ENCODE measurements at regions not wholly inside any gene's neighbourhood (a gene's known extent, or its start where the extent isn't known, plus 50 kb on each side); places are given as distances from the start of the nearest gene placed in this dataset.

DNA sequence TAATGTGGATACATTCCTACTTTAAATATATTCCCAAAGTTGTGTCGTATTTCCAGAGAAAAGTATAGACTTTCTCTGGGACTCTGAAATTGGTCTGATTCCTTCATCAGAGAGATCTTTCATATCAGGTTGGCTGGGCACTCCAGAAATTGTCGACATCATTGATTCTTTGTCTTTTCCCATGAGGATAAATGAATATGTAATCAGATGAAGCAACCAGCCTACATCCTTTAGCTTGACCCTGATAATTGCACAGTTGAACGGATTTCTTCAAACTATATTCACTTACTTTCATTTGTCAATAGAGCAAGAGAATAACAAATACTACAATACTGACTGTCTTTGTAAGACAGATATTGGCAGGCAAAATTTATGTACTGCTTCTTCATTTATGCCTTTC is 680.2 kb upstream of the LRRTM4 start:
- no peak for TF ChIP-seq TP53 (CRISPR knock-in tag; IDR thresholded peaks at IDR 0.05)
- TF ChIP-seq IRF2 (CRISPR knock-in tag; IDR thresholded peaks at IDR 0.05; ENCODE audit: borderline replicate concordance, low read depth) = no peak
- TF ChIP-seq, protein P1, sequence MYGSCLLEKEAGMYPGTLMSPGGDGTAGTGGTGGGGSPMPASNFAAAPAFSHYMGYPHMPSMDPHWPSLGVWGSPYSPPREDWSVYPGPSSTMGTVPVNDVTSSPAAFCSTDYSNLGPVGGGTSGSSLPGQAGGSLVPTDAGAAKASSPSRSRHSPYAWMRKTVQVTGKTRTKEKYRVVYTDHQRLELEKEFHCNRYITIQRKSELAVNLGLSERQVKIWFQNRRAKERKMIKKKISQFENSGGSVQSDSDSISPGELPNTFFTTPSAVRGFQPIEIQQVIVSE (CRISPR knock-in tag; IDR thresholded peaks at IDR 0.05; ENCODE audit: borderline replicate concordance) = no peak
- TF ChIP-seq, protein P2, sequence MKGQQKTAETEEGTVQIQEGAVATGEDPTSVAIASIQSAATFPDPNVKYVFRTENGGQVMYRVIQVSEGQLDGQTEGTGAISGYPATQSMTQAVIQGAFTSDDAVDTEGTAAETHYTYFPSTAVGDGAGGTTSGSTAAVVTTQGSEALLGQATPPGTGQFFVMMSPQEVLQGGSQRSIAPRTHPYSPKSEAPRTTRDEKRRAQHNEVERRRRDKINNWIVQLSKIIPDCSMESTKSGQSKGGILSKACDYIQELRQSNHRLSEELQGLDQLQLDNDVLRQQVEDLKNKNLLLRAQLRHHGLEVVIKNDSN (CRISPR knock-in tag; IDR thresholded peaks at IDR 0.05) = no peak
- TF ChIP-seq TCF7 (CRISPR knock-in tag; IDR thresholded peaks at IDR 0.05; ENCODE audit: low read depth) = no peak
- TF ChIP-seq ESRRA (CRISPR knock-in tag; IDR thresholded peaks at IDR 0.05; ENCODE audit: borderline replicate concordance) = no peak
- TF ChIP-seq ZNF317 (CRISPR knock-in tag; IDR thresholded peaks at IDR 0.05; ENCODE audit: borderline replicate concordance, low read depth) = no peak
- no peak for TF ChIP-seq ZNF671 (CRISPR knock-in tag; IDR thresholded peaks at IDR 0.05)
- no peak for TF ChIP-seq ETV6 (CRISPR knock-in tag; IDR thresholded peaks at IDR 0.05)
- no peak for TF ChIP-seq ZBTB21 (CRISPR knock-in tag; IDR thresholded peaks at IDR 0.05; ENCODE audit: borderline replicate concordance)
- no peak for TF ChIP-seq CREB1 (CRISPR knock-in tag; IDR thresholded peaks at IDR 0.05)
- no peak for TF ChIP-seq ZNF219 (CRISPR knock-in tag; IDR thresholded peaks at IDR 0.05; ENCODE audit: borderline replicate concordance)
- TF ChIP-seq NR2C2 (CRISPR knock-in tag; IDR thresholded peaks at IDR 0.05) = no peak
- TF ChIP-seq OVOL2 (CRISPR knock-in tag; IDR thresholded peaks at IDR 0.05; ENCODE audit: borderline replicate concordance) = no peak
- TF ChIP-seq ELF4 (CRISPR knock-in tag; IDR thresholded peaks at IDR 0.05; ENCODE audit: low read depth) = no peak
- H3K36me3 Mint-ChIP-seq = no peaks in the 10 kb centered on the region
- ChIA-PET POLR2A (no interaction called here), CTCF (no interaction called here)
- H3K27ac Mint-ChIP-seq = no peak overlapping the region
- H3K4me1 Mint-ChIP-seq = no peaks in the 10 kb centered on the region
- no peaks in the 10 kb centered on the region for H3K27me3 Mint-ChIP-seq (ENCODE audit: low read depth)
- DNase-seq (ENCODE audit: low spot score) (no peak), ATAC-seq (no peak)
- no peaks in the 10 kb centered on the region for H3K9me3 Mint-ChIP-seq
- no peak overlapping the region for H3K4me3 Mint-ChIP-seq

DNA sequence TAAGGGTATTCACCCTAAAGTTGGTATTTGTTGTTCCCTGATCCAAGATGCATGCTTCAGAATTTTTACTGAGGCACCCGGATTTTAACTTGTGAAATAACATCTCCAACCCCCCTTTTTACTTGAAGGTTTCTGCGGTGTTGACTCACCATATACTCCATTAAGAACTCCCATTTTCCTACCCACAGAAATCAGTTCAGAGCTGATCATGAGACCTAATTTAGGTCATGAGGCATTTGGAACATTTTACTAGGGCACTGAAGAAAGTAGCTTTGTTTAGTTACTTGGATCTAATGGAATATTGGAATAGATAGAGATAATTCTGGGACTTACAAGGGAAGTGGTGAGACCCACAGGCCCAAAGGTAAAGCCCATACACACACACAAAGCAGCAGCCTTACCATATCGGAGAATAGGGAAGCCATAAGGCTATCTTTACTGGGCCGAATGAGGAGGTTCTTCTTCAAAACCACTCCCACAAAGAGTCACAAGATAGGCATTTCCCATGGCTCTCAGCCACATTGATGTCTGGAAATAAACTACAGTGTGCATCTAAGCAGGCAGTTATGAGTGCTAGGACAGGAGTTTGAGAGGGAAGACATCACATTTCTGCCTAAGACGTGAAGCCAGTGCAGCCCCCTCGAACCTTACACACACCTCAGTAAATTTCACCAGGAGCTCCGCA is 681.0 kb upstream of the LRRTM4 start:
- POLR2A ChIA-PET = interaction anchor here (0.6 kb wide), 1 partner anchor 767 kb away, joined by 3 read pairs; no protein-coding TSS in a partner anchor
- Mint-ChIP-seq H3K27ac (no peak overlapping the region), H3K4me3 (no peak overlapping the region), H3K4me1 (no peaks in the 10 kb centered on the region), H3K36me3 (no peaks in the 10 kb centered on the region), H3K27me3 (ENCODE audit: low read depth) (no peaks in the 10 kb centered on the region), H3K9me3 (no peaks in the 10 kb centered on the region)
- ATAC-seq (no peak), DNase-seq (ENCODE audit: low spot score) (no peak)
- CTCF ChIA-PET = no interaction called here
- TF ChIP-seq CREM (CRISPR knock-in tag; IDR thresholded peaks at IDR 0.05) (no peak), KAT7 (CRISPR knock-in tag; IDR thresholded peaks at IDR 0.05; ENCODE audit: borderline replicate concordance) (no peak), EMX1 (CRISPR knock-in tag; IDR thresholded peaks at IDR 0.05) (no peak), TP53 (CRISPR knock-in tag; IDR thresholded peaks at IDR 0.05) (no peak), MXD4 (CRISPR knock-in tag; IDR thresholded peaks at IDR 0.05; ENCODE audit: borderline replicate concordance) (no peak)
- TF ChIP-seq, protein P3, sequence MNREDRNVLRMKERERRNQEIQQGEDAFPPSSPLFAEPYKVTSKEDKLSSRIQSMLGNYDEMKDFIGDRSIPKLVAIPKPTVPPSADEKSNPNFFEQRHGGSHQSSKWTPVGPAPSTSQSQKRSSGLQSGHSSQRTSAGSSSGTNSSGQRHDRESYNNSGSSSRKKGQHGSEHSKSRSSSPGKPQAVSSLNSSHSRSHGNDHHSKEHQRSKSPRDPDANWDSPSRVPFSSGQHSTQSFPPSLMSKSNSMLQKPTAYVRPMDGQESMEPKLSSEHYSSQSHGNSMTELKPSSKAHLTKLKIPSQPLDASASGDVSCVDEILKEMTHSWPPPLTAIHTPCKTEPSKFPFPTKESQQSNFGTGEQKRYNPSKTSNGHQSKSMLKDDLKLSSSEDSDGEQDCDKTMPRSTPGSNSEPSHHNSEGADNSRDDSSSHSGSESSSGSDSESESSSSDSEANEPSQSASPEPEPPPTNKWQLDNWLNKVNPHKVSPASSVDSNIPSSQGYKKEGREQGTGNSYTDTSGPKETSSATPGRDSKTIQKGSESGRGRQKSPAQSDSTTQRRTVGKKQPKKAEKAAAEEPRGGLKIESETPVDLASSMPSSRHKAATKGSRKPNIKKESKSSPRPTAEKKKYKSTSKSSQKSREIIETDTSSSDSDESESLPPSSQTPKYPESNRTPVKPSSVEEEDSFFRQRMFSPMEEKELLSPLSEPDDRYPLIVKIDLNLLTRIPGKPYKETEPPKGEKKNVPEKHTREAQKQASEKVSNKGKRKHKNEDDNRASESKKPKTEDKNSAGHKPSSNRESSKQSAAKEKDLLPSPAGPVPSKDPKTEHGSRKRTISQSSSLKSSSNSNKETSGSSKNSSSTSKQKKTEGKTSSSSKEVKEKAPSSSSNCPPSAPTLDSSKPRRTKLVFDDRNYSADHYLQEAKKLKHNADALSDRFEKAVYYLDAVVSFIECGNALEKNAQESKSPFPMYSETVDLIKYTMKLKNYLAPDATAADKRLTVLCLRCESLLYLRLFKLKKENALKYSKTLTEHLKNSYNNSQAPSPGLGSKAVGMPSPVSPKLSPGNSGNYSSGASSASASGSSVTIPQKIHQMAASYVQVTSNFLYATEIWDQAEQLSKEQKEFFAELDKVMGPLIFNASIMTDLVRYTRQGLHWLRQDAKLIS (CRISPR knock-in tag; IDR thresholded peaks at IDR 0.05; ENCODE audit: borderline replicate concordance) = no peak
- TF ChIP-seq, protein P4, sequence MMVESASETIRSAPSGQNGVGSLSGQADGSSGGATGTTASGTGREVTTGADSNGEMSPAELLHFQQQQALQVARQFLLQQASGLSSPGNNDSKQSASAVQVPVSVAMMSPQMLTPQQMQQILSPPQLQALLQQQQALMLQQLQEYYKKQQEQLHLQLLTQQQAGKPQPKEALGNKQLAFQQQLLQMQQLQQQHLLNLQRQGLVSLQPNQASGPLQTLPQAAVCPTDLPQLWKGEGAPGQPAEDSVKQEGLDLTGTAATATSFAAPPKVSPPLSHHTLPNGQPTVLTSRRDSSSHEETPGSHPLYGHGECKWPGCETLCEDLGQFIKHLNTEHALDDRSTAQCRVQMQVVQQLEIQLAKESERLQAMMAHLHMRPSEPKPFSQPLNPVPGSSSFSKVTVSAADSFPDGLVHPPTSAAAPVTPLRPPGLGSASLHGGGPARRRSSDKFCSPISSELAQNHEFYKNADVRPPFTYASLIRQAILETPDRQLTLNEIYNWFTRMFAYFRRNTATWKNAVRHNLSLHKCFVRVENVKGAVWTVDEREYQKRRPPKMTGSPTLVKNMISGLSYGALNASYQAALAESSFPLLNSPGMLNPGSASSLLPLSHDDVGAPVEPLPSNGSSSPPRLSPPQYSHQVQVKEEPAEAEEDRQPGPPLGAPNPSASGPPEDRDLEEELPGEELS (CRISPR knock-in tag; IDR thresholded peaks at IDR 0.05) = no peak
- TF ChIP-seq, protein P5, sequence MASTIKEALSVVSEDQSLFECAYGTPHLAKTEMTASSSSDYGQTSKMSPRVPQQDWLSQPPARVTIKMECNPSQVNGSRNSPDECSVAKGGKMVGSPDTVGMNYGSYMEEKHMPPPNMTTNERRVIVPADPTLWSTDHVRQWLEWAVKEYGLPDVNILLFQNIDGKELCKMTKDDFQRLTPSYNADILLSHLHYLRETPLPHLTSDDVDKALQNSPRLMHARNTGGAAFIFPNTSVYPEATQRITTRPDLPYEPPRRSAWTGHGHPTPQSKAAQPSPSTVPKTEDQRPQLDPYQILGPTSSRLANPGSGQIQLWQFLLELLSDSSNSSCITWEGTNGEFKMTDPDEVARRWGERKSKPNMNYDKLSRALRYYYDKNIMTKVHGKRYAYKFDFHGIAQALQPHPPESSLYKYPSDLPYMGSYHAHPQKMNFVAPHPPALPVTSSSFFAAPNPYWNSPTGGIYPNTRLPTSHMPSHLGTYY (CRISPR knock-in tag; IDR thresholded peaks at IDR 0.05) = no peak
- TF ChIP-seq, protein P6, sequence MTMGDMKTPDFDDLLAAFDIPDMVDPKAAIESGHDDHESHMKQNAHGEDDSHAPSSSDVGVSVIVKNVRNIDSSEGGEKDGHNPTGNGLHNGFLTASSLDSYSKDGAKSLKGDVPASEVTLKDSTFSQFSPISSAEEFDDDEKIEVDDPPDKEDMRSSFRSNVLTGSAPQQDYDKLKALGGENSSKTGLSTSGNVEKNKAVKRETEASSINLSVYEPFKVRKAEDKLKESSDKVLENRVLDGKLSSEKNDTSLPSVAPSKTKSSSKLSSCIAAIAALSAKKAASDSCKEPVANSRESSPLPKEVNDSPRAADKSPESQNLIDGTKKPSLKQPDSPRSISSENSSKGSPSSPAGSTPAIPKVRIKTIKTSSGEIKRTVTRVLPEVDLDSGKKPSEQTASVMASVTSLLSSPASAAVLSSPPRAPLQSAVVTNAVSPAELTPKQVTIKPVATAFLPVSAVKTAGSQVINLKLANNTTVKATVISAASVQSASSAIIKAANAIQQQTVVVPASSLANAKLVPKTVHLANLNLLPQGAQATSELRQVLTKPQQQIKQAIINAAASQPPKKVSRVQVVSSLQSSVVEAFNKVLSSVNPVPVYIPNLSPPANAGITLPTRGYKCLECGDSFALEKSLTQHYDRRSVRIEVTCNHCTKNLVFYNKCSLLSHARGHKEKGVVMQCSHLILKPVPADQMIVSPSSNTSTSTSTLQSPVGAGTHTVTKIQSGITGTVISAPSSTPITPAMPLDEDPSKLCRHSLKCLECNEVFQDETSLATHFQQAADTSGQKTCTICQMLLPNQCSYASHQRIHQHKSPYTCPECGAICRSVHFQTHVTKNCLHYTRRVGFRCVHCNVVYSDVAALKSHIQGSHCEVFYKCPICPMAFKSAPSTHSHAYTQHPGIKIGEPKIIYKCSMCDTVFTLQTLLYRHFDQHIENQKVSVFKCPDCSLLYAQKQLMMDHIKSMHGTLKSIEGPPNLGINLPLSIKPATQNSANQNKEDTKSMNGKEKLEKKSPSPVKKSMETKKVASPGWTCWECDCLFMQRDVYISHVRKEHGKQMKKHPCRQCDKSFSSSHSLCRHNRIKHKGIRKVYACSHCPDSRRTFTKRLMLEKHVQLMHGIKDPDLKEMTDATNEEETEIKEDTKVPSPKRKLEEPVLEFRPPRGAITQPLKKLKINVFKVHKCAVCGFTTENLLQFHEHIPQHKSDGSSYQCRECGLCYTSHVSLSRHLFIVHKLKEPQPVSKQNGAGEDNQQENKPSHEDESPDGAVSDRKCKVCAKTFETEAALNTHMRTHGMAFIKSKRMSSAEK (CRISPR knock-in tag; IDR thresholded peaks at IDR 0.05; ENCODE audit: borderline replicate concordance) = no peak
